Endodermal cell (in vitro differentiated cells): ENCODE measurements at regions not wholly inside any gene's neighbourhood (a gene's known extent, or its start where the extent isn't known, plus 50 kb on each side); places are given as distances from the start of the nearest gene placed in this dataset.

Source experiments
- DNase-seq: peaks from one replicate; pipeline ENCODE4 v3.0.0-alpha.2; 2017
- H3K27ac ChIP-seq: 2 replicates; pipeline ENCODE4 v1.5.1; 2013; ENCODE audit warnings: mild to moderate bottlenecking, low read depth, low read length, moderate library complexity
- H3K27me3 ChIP-seq: 2 replicates; pipeline ENCODE4 v1.6.1; 2013; ENCODE audit warnings: mild to moderate bottlenecking, low read length, moderate library complexity; ENCODE audit not compliant: insufficient read depth, control insufficient read depth, poor library complexity, severe bottlenecking
- H3K36me3 ChIP-seq: 2 replicates; pipeline ENCODE4 v1.7.0; 2013; ENCODE audit warnings: mild to moderate bottlenecking, low read length, moderate library complexity; ENCODE audit not compliant: control insufficient read depth, insufficient read depth
- H3K4me1 ChIP-seq: one replicate; pipeline ENCODE4 v1.7.0; 2013; ENCODE audit warnings: low read length; ENCODE audit not compliant: control insufficient read depth, insufficient read depth
- H3K4me3 ChIP-seq: 2 replicates; pipeline ENCODE4 v1.5.1; 2013; ENCODE audit warnings: mild to moderate bottlenecking, low read length, moderate library complexity
- H3K9ac ChIP-seq: 2 replicates; pipeline ENCODE4 v1.6.1; 2013; ENCODE audit warnings: mild to moderate bottlenecking, low read length, moderate library complexity; ENCODE audit not compliant: poor library complexity, severe bottlenecking; ENCODE audit errors: extremely low read depth
- H3K9me3 ChIP-seq: 2 replicates; pipeline ENCODE4 v1.6.1; 2013; ENCODE audit warnings: mild to moderate bottlenecking, low read length, moderate library complexity; ENCODE audit not compliant: control insufficient read depth
- H3K27ac Mint-ChIP-seq: 2 replicates; pipeline ENCODE4 v1.8.0; 2020; ENCODE audit warnings: mixed read lengths
- H3K27me3 Mint-ChIP-seq: 2 replicates; pipeline ENCODE4 v1.8.0; 2021; ENCODE audit warnings: mild to moderate bottlenecking, mixed read lengths; ENCODE audit not compliant: insufficient read depth
- H3K36me3 Mint-ChIP-seq: 2 replicates; pipeline ENCODE4 v1.8.0; 2020; ENCODE audit warnings: low read depth, mixed read lengths
- H3K4me1 Mint-ChIP-seq: 2 replicates; pipeline ENCODE4 v1.8.0; 2020; ENCODE audit warnings: mixed read lengths
- H3K4me3 Mint-ChIP-seq: 2 replicates; pipeline ENCODE4 v1.8.0; 2020; ENCODE audit warnings: mild to moderate bottlenecking, moderate library complexity, mixed read lengths
- H3K9me3 Mint-ChIP-seq: 2 replicates; pipeline ENCODE4 v1.8.0; 2020; ENCODE audit warnings: mild to moderate bottlenecking, mixed read lengths
- CTCF ChIP-seq: fragments of 200-600 bp; sonication (generic); conservative IDR thresholded peaks from 2 replicates; pipeline ENCODE4 v1.5.0; 2021; ENCODE audit warnings: antibody characterized with exemption, mild to moderate bottlenecking
- WGBS, 2 experiments: methylation state at CpG; one replicate each; pipeline versions ENCODE4 v1.1.5 to v1.1.7; 2013; ENCODE audit warnings: missing lambda C conversion rate in 2 of 2, mixed read lengths in 1 of 2; ENCODE audit not compliant: insufficient coverage in 1 of 2, insufficient read length in 1 of 2; 5-methylcytosine and 5-hydroxymethylcytosine counted together

GRCh38 chr2:195044801-195045200 lies 612.2 kb upstream of the SLC39A10 start:
- no peak for TF ChIP-seq CTCF
- H3K27ac Mint-ChIP-seq, result no peak overlapping the region
- H3K9me3 ChIP-seq, result no peaks in the 10 kb centered on the region
- no peak overlapping the region for H3K4me3 Mint-ChIP-seq
- peaks cover 8% of the 10 kb centered on the region for H3K4me1 Mint-ChIP-seq
- no peak for DNase-seq
- H3K36me3 ChIP-seq, result no peaks in the 10 kb centered on the region
- no peak overlapping the region for H3K4me3 ChIP-seq
- H3K9ac ChIP-seq, result no peak overlapping the region
- no peaks in the 10 kb centered on the region for H3K27me3 Mint-ChIP-seq
- no peaks in the 10 kb centered on the region for H3K27me3 ChIP-seq
- no peaks in the 10 kb centered on the region for H3K9me3 Mint-ChIP-seq
- H3K27ac ChIP-seq, result no peak overlapping the region
- no peaks in the 10 kb centered on the region for H3K4me1 ChIP-seq
- H3K36me3 Mint-ChIP-seq, result no peaks in the 10 kb centered on the region
- 81% methylated on average over 1 of the region's 1 CpG; no CpG with 5 or more reads in 1 of the 2 experiments for WGBS, 2 experiments

DNA sequence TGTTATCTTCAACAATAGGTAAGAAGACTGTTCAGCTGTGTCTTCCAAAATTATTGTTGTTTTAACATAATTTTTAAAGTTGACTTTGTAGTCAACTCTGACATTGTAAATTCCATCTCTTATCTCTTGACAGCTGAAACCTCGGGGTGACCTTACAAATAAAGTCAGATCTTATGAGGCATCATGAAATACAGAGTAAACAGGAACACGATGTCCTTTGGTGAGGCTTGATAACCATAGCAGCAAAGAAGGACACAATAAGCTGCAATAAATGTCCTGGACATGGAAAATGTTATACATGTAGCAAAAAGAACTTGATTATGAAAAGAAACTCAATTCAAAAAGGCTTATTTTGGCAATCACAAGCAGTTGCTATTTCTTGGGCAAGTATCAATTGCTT lies 618.9 kb upstream of the SLC39A10 start:
- H3K4me1 ChIP-seq, result no peaks in the 10 kb centered on the region
- H3K36me3 Mint-ChIP-seq, result no peaks in the 10 kb centered on the region
- H3K27me3 ChIP-seq, result no peaks in the 10 kb centered on the region
- no peaks in the 10 kb centered on the region for H3K9me3 ChIP-seq
- H3K27ac Mint-ChIP-seq, result no peak overlapping the region
- no peak overlapping the region for H3K4me3 ChIP-seq
- H3K27me3 Mint-ChIP-seq, result no peaks in the 10 kb centered on the region
- 95 to 100% methylated on average over 2 of the region's 2 CpGs for WGBS, 2 experiments
- H3K36me3 ChIP-seq, result no peaks in the 10 kb centered on the region
- TF ChIP-seq CTCF, result no peak
- no peak for DNase-seq
- H3K9me3 Mint-ChIP-seq, result no peaks in the 10 kb centered on the region
- no peak overlapping the region for H3K9ac ChIP-seq
- H3K4me3 Mint-ChIP-seq, result no peak overlapping the region
- no peak overlapping the region for H3K27ac ChIP-seq
- no peaks in the 10 kb centered on the region for H3K4me1 Mint-ChIP-seq

- no peaks in the 10 kb centered on the region for H3K36me3 Mint-ChIP-seq
- no peaks in the 10 kb centered on the region for H3K4me1 ChIP-seq
- H3K27me3 ChIP-seq, result no peaks in the 10 kb centered on the region
- no peak overlapping the region for H3K4me3 ChIP-seq
- H3K4me3 Mint-ChIP-seq, result no peak overlapping the region
- H3K9me3 ChIP-seq, result no peaks in the 10 kb centered on the region
- H3K9ac ChIP-seq, result no peak overlapping the region
- no peak overlapping the region for H3K27ac Mint-ChIP-seq
- no peaks in the 10 kb centered on the region for H3K36me3 ChIP-seq
- H3K27ac ChIP-seq, result no peak overlapping the region
- no peak for DNase-seq
- no peaks in the 10 kb centered on the region for H3K27me3 Mint-ChIP-seq
- WGBS, 2 experiments, result 99 to 100% methylated on average over 1 to 2 of the region's 2 CpGs
- H3K4me1 Mint-ChIP-seq, result no peaks in the 10 kb centered on the region
- TF ChIP-seq CTCF, result no peak
- no peaks in the 10 kb centered on the region for H3K9me3 Mint-ChIP-seq
Measured at GRCh38 chr2:195037045-195037444, 620.0 kb upstream of the SLC39A10 start.
